ENCODE measurements at regions not wholly inside any gene's neighbourhood (a gene's known extent, or its start where the extent isn't known, plus 50 kb on each side); places are given as distances from the start of the nearest gene placed in this dataset.

DNA sequence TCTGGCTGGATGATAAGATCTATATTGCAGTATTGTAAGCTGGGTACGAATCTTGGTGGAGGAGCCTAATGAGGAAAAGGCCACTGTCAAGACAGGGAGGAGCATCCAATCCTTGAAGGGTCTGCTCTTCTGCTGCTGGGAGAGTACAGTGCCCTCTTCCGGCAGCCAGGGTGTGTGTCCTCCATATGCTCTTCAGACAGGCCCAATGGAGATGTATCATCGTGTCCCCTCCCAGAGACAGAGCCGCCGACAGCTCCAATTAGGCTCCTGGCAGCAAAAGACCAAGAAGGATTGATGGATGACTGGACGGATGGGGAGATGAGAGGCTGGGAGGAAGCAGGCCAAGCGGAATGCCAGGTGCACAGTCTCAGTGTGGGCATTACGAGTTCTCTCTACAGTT lies 51.6 kb upstream of the PIWIL1 start:
- no peaks in the 10 kb centered on the region for H3K36me3 ChIP-seq (ENCODE audit: control insufficient read depth in 4 of 4, insufficient read depth in 3 of 4, low read depth in 1 of 4, low read length in 3 of 4)
- no peaks in the 10 kb centered on the region for H3K4me1 ChIP-seq (ENCODE audit: control insufficient read depth in 4 of 4, insufficient read depth in 4 of 4, low read length in 3 of 4)
- H3K27me3 ChIP-seq (ENCODE audit: control insufficient read depth in 4 of 4, insufficient read depth in 4 of 4, low read length in 3 of 4): peaks cover 0 to 4% (median 0%) of the 10 kb centered on the region in 4 donors
- 58% methylated on average over 8 of the region's 8 CpGs for WGBS
- no peak overlapping the region for H3K4me3 ChIP-seq (ENCODE audit: low read depth in 1 of 3, low read length in 3 of 3)
- no peak for DNase-seq (ENCODE audit: low spot score)
- peaks cover 0 to 11% (median 2%) of the 10 kb centered on the region in 4 donors for H3K9me3 ChIP-seq (ENCODE audit: control insufficient read depth in 4 of 4, low read length in 3 of 4)
- no peak overlapping the region for H3K27ac ChIP-seq (ENCODE audit: low read depth in 1 of 2, low read length in 2 of 2)
- TF ChIP-seq FOXA1 (IDR thresholded peaks at IDR 0.05) (no peak), HNF4A (conservative IDR thresholded peaks at IDR 0.05) (no peak), NR2F2 (IDR thresholded peaks at IDR 0.05) (no peak), HNF4G (IDR thresholded peaks at IDR 0.05) (no peak), REST (IDR thresholded peaks at IDR 0.05) (no peak), SP1 (IDR thresholded peaks at IDR 0.05) (no peak), FOXA2 (IDR thresholded peaks at IDR 0.05) (no peak)
- TF ChIP-seq, protein P1, sequence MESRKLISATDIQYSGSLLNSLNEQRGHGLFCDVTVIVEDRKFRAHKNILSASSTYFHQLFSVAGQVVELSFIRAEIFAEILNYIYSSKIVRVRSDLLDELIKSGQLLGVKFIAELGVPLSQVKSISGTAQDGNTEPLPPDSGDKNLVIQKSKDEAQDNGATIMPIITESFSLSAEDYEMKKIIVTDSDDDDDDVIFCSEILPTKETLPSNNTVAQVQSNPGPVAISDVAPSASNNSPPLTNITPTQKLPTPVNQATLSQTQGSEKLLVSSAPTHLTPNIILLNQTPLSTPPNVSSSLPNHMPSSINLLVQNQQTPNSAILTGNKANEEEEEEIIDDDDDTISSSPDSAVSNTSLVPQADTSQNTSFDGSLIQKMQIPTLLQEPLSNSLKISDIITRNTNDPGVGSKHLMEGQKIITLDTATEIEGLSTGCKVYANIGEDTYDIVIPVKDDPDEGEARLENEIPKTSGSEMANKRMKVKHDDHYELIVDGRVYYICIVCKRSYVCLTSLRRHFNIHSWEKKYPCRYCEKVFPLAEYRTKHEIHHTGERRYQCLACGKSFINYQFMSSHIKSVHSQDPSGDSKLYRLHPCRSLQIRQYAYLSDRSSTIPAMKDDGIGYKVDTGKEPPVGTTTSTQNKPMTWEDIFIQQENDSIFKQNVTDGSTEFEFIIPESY (IDR thresholded peaks at IDR 0.05): no peak
- H3K9ac ChIP-seq (ENCODE audit: low read depth in 1 of 2, low read length in 2 of 2): no peak overlapping the region

- Histone ChIP-seq H3K9me3 (ENCODE audit: control insufficient read depth in 4 of 4, low read length in 3 of 4) (peaks cover 0 to 11% (median 2%) of the 10 kb centered on the region in 4 donors), H3K36me3 (ENCODE audit: control insufficient read depth in 4 of 4, insufficient read depth in 3 of 4, low read depth in 1 of 4, low read length in 3 of 4) (no peaks in the 10 kb centered on the region), H3K27me3 (ENCODE audit: control insufficient read depth in 4 of 4, insufficient read depth in 4 of 4, low read length in 3 of 4) (peaks cover 0 to 4% (median 0%) of the 10 kb centered on the region in 4 donors), H3K4me1 (ENCODE audit: control insufficient read depth in 4 of 4, insufficient read depth in 4 of 4, low read length in 3 of 4) (no peaks in the 10 kb centered on the region), H3K9ac (ENCODE audit: low read depth in 1 of 2, low read length in 2 of 2) (no peak overlapping the region), H3K27ac (ENCODE audit: low read depth in 1 of 2, low read length in 2 of 2) (no peak overlapping the region), H3K4me3 (ENCODE audit: low read depth in 1 of 3, low read length in 3 of 3) (no peak overlapping the region)
- 60% methylated on average over 14 of the region's 14 CpGs for WGBS
- TF ChIP-seq, protein P1 (IDR thresholded peaks at IDR 0.05): no peak
- no peak for TF ChIP-seq TAF1 (conservative IDR thresholded peaks at IDR 0.05)
- TF ChIP-seq, protein P2, sequence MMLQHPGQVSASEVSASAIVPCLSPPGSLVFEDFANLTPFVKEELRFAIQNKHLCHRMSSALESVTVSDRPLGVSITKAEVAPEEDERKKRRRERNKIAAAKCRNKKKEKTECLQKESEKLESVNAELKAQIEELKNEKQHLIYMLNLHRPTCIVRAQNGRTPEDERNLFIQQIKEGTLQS (IDR thresholded peaks at IDR 0.05): no peak
- no peak for TF ChIP-seq HNF4G (IDR thresholded peaks at IDR 0.05)
- no peak for TF ChIP-seq FOXA2 (IDR thresholded peaks at IDR 0.05)
- no peak for DNase-seq (ENCODE audit: low spot score)
Observed at GRCh38 chr12:130286741-130287440, 50.8 kb upstream of the PIWIL1 start.
